Activated T-cell treated with anti-CD3 and anti-CD28 coated beads, Interleukin-2, amount 50 U/mL, for 24 hours (primary cell): ENCODE measurements at regions not wholly inside any gene's neighbourhood (a gene's known extent, or its start where the extent isn't known, plus 50 kb on each side); places are given as distances from the start of the nearest gene placed in this dataset.
"Not testable (repeated sequence)": the region's sequence is repeated elsewhere in the genome, so short reads cannot be mapped to it uniquely, and the experiment has no call there.

Experiments used
- DNase-seq: peaks from one replicate; pipeline ENCODE4 v3.0.0-alpha.2; 2020
- H3K27ac Mint-ChIP-seq: 2 replicates; pipeline ENCODE4 v1.8.0; 2020; ENCODE audit warnings: mild to moderate bottlenecking, mixed read lengths
- H3K27me3 Mint-ChIP-seq: 2 replicates; pipeline ENCODE4 v1.8.0; 2020; ENCODE audit warnings: mixed read lengths
- H3K36me3 Mint-ChIP-seq: 2 replicates; pipeline ENCODE4 v1.8.0; 2020; ENCODE audit warnings: low read depth, mixed read lengths
- H3K4me1 Mint-ChIP-seq: 2 replicates; pipeline ENCODE4 v1.8.0; 2020; ENCODE audit warnings: low read depth, mixed read lengths
- H3K4me3 Mint-ChIP-seq: 2 replicates; pipeline ENCODE4 v1.8.0; 2020; ENCODE audit warnings: mild to moderate bottlenecking, moderate library complexity, mixed read lengths
- H3K9me3 Mint-ChIP-seq: 2 replicates; pipeline ENCODE4 v1.8.0; 2020; ENCODE audit warnings: mixed read lengths

DNA sequence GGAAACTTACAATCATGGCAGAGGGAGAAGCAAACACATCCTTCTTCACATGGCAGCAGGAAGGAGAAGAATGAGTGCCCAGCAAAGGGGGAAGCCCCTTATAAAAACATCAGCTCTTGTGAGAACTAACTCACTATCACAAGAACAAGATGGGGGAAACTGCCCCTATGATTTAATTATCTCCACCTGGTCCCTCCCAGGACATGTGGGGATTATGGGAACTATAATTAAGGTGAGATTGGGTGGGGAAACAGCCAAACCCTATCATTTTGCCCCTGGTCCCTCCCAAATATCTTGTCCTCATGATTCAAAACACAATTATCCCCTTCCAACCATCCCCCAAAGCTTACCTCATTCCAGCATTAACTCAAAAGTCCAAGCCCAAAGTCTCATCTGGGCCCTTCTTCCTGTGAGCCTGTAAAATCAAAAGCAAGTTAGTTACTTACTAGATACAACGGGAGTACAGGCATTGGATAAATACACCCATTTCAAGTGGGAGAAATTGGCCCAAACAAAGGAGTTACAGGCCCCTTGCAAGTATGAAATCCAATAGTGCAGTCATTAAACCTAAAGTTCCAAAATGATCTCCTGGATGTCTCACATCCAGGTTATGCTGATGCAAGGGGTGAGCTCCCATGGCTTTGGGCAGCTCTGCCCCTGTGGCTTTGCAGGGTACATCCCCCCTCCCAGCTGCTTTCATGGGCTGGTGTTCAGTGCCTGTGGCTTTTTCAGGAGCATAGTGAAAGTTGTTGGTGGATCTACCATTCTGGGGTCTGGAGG lies 122.3 kb downstream of the MYCN start:
- no peak for DNase-seq
- H3K27ac Mint-ChIP-seq = no peak overlapping the region
- no peaks in the 10 kb centered on the region for H3K4me1 Mint-ChIP-seq
- H3K36me3 Mint-ChIP-seq = peaks cover 2% of the 10 kb centered on the region
- H3K27me3 Mint-ChIP-seq = peaks cover 3% of the 10 kb centered on the region
- peaks cover 10% of the 10 kb centered on the region for H3K9me3 Mint-ChIP-seq
- no peak overlapping the region for H3K4me3 Mint-ChIP-seq

DNA sequence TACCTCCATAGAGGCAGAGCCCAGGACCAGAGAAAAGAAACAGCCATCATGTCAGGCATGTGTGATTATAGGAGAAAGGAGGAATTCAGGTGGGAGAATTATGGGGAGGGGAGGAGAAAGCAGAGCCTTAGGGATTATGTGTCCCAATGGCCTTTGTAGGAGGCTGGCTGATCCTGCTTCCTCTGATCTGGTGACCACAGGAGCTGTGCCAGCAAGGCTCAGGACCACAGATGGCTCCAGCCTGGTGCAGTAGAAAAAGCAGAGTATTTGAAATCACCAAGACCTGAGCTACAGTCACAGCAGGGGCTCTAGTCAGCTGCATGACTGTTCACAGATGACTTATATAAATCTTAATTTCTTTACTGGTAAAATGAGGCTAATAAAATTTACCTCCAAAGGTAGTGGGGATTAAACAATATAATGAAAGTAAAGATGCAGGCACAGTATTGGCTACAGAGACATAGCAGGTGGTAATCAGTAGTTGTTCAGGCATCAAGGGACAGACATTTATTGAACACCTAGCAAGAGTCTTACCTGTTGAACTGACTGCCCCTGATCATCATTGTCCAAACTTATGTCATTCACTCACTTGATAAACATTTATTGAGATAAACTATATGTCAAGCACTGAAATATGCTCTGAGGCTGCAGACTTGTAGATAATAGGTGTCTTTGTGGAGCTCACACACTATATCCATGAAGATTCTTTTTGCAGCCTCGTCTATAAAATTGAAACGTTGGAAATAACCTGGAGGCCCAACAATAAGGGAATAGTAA lies 121.3 kb downstream of the MYCN start:
- H3K4me3 Mint-ChIP-seq = no peak overlapping the region
- H3K9me3 Mint-ChIP-seq = peaks cover 10% of the 10 kb centered on the region
- no peaks in the 10 kb centered on the region for H3K4me1 Mint-ChIP-seq
- no peak for DNase-seq
- H3K27me3 Mint-ChIP-seq = peaks cover 3% of the 10 kb centered on the region
- no peak overlapping the region for H3K27ac Mint-ChIP-seq
- peaks cover 2% of the 10 kb centered on the region for H3K36me3 Mint-ChIP-seq

- Mint-ChIP-seq H3K27me3 (peaks cover 3% of the 10 kb centered on the region), H3K9me3 (peaks cover 10% of the 10 kb centered on the region), H3K36me3 (peaks cover 2% of the 10 kb centered on the region), H3K4me1 (peaks cover 2% of the 10 kb centered on the region), H3K4me3 (no peak overlapping the region), H3K27ac (no peak overlapping the region)
- no peak for DNase-seq
Measured at GRCh38 chr2:16060936-16061338, 120.6 kb downstream of the MYCN start.

DNA sequence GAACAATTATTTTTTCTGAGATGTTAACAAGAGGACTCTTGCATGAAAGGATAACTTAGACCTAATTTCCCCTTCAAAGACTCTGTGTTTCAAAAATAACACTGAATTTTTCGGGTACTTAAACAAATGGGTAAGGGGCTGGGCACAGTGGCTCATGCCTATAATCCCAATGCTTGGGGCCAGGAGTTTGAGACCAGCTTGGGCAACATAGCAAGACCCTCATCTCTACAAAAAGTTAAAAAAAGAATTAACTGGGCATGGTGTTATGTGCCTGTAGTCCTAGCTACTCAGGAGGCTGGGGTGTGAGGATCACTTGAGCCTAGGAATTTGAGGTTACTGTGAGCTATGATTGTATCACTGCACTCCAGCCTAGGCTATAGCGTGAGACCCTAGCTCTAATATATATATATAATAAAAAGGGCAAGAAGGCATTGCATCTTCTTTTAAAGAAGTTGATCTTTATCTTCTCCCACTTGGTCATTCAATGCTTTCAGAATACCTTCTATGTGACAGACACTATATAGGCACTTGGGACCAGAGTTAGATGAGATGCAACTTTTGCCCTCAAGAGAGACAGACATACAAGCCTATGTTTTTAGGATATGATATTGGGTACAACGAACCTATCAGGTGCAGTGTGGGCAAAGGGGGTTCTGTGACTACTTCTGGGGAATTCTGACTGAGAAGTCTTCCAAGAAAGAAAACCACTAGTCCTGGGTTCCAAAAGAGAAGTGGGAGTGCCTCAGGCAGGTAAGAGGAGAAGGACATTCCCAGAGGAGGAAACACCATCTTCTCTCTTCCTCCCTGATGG lies 120.0 kb downstream of the MYCN start:
- Mint-ChIP-seq H3K9me3 (peaks cover 10% of the 10 kb centered on the region), H3K27me3 (peaks cover 3% of the 10 kb centered on the region), H3K27ac (no peak overlapping the region), H3K36me3 (peaks cover 2% of the 10 kb centered on the region), H3K4me3 (no peak overlapping the region), H3K4me1 (peaks cover 2% of the 10 kb centered on the region)
- no peak for DNase-seq

GRCh38 chr2:16059393-16060016 lies 119.2 kb downstream of the MYCN start:
- Mint-ChIP-seq H3K36me3 (peaks cover 2% of the 10 kb centered on the region), H3K27me3 (peaks cover 3% of the 10 kb centered on the region), H3K27ac (no peak overlapping the region), H3K9me3 (peaks cover 10% of the 10 kb centered on the region), H3K4me3 (no peak overlapping the region), H3K4me1 (peaks cover 2% of the 10 kb centered on the region)
- no peak for DNase-seq

DNA sequence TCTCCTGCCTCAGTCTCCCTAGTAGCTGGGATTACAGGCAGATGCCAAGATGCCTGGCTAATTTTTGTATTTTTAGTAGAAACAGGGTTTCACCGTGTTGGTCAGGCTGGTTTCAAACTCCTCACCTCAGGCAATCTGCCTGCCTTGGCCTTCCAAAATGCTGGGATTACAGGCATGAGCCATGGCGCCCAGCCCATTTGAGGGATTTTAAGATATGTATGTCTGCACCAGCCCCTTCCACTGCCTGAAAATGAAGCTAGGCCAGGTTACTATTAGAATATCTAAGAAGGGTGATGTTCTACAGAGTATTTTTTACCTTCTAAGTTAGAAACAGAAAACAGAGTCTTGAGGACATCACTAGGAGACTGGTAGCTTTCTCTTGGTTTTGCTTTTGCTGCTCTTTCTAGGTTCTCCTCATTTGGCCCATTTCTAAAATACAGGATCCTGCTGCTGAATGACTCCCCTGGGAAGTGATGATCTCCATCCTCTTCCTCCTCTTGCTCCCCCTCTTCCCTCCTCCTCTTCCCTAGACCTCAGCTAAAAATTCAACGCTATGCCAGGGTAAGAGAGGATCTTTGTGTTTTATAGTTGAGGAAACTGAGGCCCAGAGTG lies 118.5 kb downstream of the MYCN start:
- Mint-ChIP-seq H3K27me3 (peaks cover 3% of the 10 kb centered on the region), H3K4me1 (peaks cover 2% of the 10 kb centered on the region), H3K27ac (no peak overlapping the region), H3K36me3 (no peaks in the 10 kb centered on the region), H3K9me3 (peaks cover 6% of the 10 kb centered on the region), H3K4me3 (no peak overlapping the region)
- DNase-seq = no peak

DNA sequence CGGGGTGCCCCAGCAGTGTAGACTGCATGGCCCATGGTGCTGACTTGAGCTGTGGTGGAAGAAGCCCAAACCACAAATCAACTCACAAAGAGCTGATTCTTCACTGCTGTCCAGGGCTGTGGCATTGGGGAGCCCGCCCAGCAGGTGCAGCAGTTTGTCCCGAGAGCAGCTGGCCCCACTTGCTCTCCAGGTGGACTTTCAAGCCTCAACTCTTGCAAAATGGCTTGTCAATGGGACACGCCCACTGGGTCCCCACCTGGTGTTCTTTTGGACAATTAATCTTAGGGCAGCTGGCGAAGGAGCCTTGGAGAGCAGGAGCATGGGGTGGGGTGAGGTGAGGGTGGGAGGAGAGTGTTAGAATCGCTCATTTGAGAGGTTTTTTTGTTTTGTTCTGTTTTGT lies 117.9 kb downstream of the MYCN start:
- Mint-ChIP-seq H3K4me3 (no peak overlapping the region), H3K27me3 (peaks cover 3% of the 10 kb centered on the region), H3K27ac (no peak overlapping the region), H3K36me3 (no peaks in the 10 kb centered on the region), H3K4me1 (peaks cover 2% of the 10 kb centered on the region), H3K9me3 (peaks cover 3% of the 10 kb centered on the region)
- DNase-seq = no peak

GRCh38 chr2:16057661-16058060 lies 117.3 kb downstream of the MYCN start:
- Mint-ChIP-seq H3K9me3 (peaks cover 2% of the 10 kb centered on the region), H3K27ac (no peak overlapping the region), H3K36me3 (no peaks in the 10 kb centered on the region), H3K4me3 (no peak overlapping the region), H3K27me3 (peaks cover 3% of the 10 kb centered on the region), H3K4me1 (peaks cover 2% of the 10 kb centered on the region)
- no peak for DNase-seq

DNA sequence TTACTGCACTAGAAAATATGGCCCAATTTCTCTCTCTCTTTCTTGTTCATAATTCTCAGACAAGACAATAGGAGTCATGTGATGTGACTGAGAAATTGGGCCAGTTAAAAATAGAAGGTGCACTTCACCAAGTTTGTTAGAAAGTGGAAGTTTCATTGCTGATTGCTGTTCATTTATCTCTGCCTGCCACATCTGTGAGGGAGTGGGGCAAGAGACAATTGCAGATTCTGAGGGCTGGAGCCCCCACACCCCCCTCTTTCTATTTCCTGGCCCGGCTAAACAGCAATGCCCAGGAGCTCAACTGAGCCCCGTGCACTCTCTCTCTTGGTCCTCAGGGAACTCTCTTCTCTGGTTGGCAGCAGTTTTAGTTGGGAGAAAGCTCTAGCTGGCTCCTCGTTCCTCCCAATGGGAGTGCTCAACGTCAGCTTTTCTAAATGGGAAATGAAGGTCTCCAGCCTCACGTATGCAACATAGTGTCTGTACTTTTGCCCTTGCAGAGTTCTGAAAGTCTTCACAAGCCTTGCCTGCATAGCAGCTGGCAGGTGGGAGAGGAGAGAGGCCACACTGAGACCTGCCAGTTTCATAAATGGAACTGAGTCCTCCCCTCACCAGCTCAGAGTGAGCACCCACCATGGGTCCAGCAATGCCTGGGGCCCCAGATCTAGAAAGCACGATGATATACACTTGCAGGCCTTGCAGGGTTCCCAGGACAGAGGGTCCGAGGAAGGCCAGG lies 115.7 kb downstream of the MYCN start:
- Mint-ChIP-seq H3K36me3 (no peaks in the 10 kb centered on the region), H3K27me3 (peaks cover 3% of the 10 kb centered on the region), H3K27ac (no peak overlapping the region), H3K4me3 (no peak overlapping the region), H3K9me3 (no peaks in the 10 kb centered on the region), H3K4me1 (peaks cover 2% of the 10 kb centered on the region)
- DNase-seq = no peak

GRCh38 chr2:16053437-16054257 lies 113.3 kb downstream of the MYCN start:
- Mint-ChIP-seq H3K27me3 (peaks cover 7% of the 10 kb centered on the region), H3K36me3 (no peaks in the 10 kb centered on the region), H3K4me1 (peaks cover 2% of the 10 kb centered on the region), H3K9me3 (no peaks in the 10 kb centered on the region), H3K27ac (no peak overlapping the region), H3K4me3 (no peak overlapping the region)
- no peak for DNase-seq

GRCh38 chr2:16052571-16053052 lies 112.3 kb downstream of the MYCN start:
- not testable (repeated sequence) for H3K9me3 Mint-ChIP-seq, H3K27me3 Mint-ChIP-seq, H3K36me3 Mint-ChIP-seq, H3K27ac Mint-ChIP-seq, DNase-seq, H3K4me3 Mint-ChIP-seq, H3K4me1 Mint-ChIP-seq

GRCh38 chr2:16051841-16052564 lies 111.7 kb downstream of the MYCN start:
- peaks cover 3% of the 10 kb centered on the region for H3K9me3 Mint-ChIP-seq
- no peaks in the 10 kb centered on the region for H3K36me3 Mint-ChIP-seq

More at GRCh38 chr2:16051841-16052564, 111.7 kb downstream of the MYCN start:
- Mint-ChIP-seq H3K27me3 (peaks cover 7% of the 10 kb centered on the region), H3K4me3 (no peak overlapping the region), H3K4me1 (peaks cover 2% of the 10 kb centered on the region), H3K27ac (no peak overlapping the region)
- no peak for DNase-seq
